GM12875 (cell line): ENCODE measurements at regions not wholly inside any gene's neighbourhood (a gene's known extent, or its start where the extent isn't known, plus 50 kb on each side); places are given as distances from the start of the nearest gene placed in this dataset.

Source experiments
- H3K4me3 ChIP-seq: one replicate; pipeline ENCODE4 v1.5.1; 2011; ENCODE audit warnings: low read depth, low read length, control low read depth
- CTCF ChIP-seq: IDR thresholded peaks from 2 replicates; pipeline ENCODE4 v1.5.1; 2011; ENCODE audit warnings: low read depth, mild to moderate bottlenecking, control low read depth, inconsistent platforms, low read length, moderate library complexity, borderline replicate concordance; ENCODE audit not compliant: insufficient read depth

GRCh38 chr9:105131981-105132380 is 112.5 kb upstream of the SLC44A1 start:
- no peak overlapping the region for H3K4me3 ChIP-seq
- no peak for TF ChIP-seq CTCF

GRCh38 chr9:105132606-105133005 is 111.8 kb upstream of the SLC44A1 start:
- no peak for TF ChIP-seq CTCF
- no peak overlapping the region for H3K4me3 ChIP-seq

GRCh38 chr9:105138306-105138801 is 106.1 kb upstream of the SLC44A1 start:
- no peak overlapping the region for H3K4me3 ChIP-seq
- no peak for TF ChIP-seq CTCF

GRCh38 chr9:105141146-105141975 is 103.1 kb upstream of the SLC44A1 start:
- no peak for TF ChIP-seq CTCF
- H3K4me3 ChIP-seq = no peak overlapping the region

GRCh38 chr9:105141976-105142250 is 102.5 kb upstream of the SLC44A1 start:
- H3K4me3 ChIP-seq = no peak overlapping the region
- TF ChIP-seq CTCF = no peak

- H3K4me3 ChIP-seq = no peak overlapping the region
- no peak for TF ChIP-seq CTCF
These were observed 101.9 kb upstream of the SLC44A1 start for GRCh38 chr9:105142406-105143135.

- H3K4me3 ChIP-seq = no peak overlapping the region
- TF ChIP-seq CTCF = no peak
These were observed 101.4 kb upstream of the SLC44A1 start for GRCh38 chr9:105143136-105143430.
